ENCODE measurements at regions not wholly inside any gene's neighbourhood (a gene's known extent, or its start where the extent isn't known, plus 50 kb on each side); places are given as distances from the start of the nearest gene placed in this dataset.

DNA sequence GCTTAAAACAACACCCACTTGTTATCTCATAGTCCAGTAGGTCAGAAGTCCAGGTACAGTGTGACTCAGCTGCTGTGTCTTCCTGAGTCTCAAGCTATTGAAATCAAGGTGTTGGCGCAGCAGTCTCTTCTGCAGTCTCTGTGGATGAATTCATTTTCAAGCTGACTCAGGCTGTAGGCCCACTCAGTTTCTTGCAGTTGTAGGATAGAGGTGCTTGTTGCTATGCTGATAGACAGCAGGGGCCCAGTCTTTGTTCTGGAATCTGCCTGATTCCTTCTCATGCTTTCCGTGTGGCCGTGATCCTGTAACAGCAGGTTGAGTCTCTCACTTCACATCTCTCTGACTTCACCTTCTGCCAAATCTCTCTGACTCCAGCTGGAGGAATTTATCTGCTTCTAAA, 400.4 kb upstream of the POM121L12 start:
- no peak overlapping the region for H3K18ac ChIP-seq (ENCODE audit: low read depth, low read length)
- no peak overlapping the region for H2AK5ac ChIP-seq (ENCODE audit: low read depth, low read length)
- H2BK20ac ChIP-seq (ENCODE audit: low read depth, low read length), result no peak overlapping the region
- peaks cover 11% of the 10 kb centered on the region for H3K9me3 ChIP-seq (ENCODE audit: control insufficient read depth, insufficient read depth, low read length)
- H3K9me1 ChIP-seq (ENCODE audit: insufficient read depth, low read length), result no peaks in the 10 kb centered on the region
- BruUV-seq (replicated peaks), result no TSS peak
- DNase-seq, result no peak
- H3K56ac ChIP-seq (ENCODE audit: extremely low read depth, insufficient read depth, low read length), result no peak overlapping the region
- in situ Hi-C loops (cut with MboI; ENCODE audit: low sequenced_read_pairs), result no loop called here
- H3K4me3 ChIP-seq (ENCODE audit: insufficient read depth, low read depth, low read length), result no peak overlapping the region
- H3K27ac ChIP-seq (ENCODE audit: insufficient read depth, low read length), result no peak overlapping the region
- intact Hi-C loops (cut with micrococcal nuclease), result no loop called here
- H4K91ac ChIP-seq (ENCODE audit: insufficient read depth, low read depth, low read length), result no peak overlapping the region
- H2BK5ac ChIP-seq (ENCODE audit: low read depth, low read length, poor library complexity, severe bottlenecking), result no peak overlapping the region
- no peak overlapping the region for H3K14ac ChIP-seq (replicated peaks; ENCODE audit: low read depth, low read length)
- TF ChIP-seq, protein P1, sequence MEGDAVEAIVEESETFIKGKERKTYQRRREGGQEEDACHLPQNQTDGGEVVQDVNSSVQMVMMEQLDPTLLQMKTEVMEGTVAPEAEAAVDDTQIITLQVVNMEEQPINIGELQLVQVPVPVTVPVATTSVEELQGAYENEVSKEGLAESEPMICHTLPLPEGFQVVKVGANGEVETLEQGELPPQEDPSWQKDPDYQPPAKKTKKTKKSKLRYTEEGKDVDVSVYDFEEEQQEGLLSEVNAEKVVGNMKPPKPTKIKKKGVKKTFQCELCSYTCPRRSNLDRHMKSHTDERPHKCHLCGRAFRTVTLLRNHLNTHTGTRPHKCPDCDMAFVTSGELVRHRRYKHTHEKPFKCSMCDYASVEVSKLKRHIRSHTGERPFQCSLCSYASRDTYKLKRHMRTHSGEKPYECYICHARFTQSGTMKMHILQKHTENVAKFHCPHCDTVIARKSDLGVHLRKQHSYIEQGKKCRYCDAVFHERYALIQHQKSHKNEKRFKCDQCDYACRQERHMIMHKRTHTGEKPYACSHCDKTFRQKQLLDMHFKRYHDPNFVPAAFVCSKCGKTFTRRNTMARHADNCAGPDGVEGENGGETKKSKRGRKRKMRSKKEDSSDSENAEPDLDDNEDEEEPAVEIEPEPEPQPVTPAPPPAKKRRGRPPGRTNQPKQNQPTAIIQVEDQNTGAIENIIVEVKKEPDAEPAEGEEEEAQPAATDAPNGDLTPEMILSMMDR (conservative IDR thresholded peaks at IDR 0.05; ENCODE audit: low read depth, low read length), result no peak
- no peak for TF ChIP-seq SMC3 (IDR thresholded peaks at IDR 0.05; ENCODE audit: low read depth, low read length)
- no peak for TF ChIP-seq RFX5 (IDR thresholded peaks at IDR 0.05; ENCODE audit: low read depth, low read length)
- TF ChIP-seq ELK1 (IDR thresholded peaks at IDR 0.05; ENCODE audit: borderline replicate concordance, low read depth, low read length), result no peak
- TF ChIP-seq RCOR1 (IDR thresholded peaks at IDR 0.05; ENCODE audit: insufficient replicate concordance, low read length), result no peak
- TF ChIP-seq MAZ (IDR thresholded peaks at IDR 0.05; ENCODE audit: borderline replicate concordance, low read depth, low read length), result no peak
- no peak for TF ChIP-seq USF2 (IDR thresholded peaks at IDR 0.05; ENCODE audit: low read depth, low read length)
- no peak for TF ChIP-seq CHD1 (IDR thresholded peaks at IDR 0.05; ENCODE audit: low read depth, low read length)
- no peak for TF ChIP-seq FOS (IDR thresholded peaks at IDR 0.05; ENCODE audit: low read depth, low read length)
- no peak for TF ChIP-seq POLR2A (IDR thresholded peaks at IDR 0.05; ENCODE audit: low read depth, low read length)
- TF ChIP-seq CEBPB (IDR thresholded peaks at IDR 0.05; ENCODE audit: low read depth, low read length), result no peak
- TF ChIP-seq NFE2L2 (IDR thresholded peaks at IDR 0.05; ENCODE audit: low read depth, low read length), result no peak
- TF ChIP-seq MXI1 (IDR thresholded peaks at IDR 0.05; ENCODE audit: borderline replicate concordance, low read depth, low read length), result no peak
- TF ChIP-seq BHLHE40 (IDR thresholded peaks at IDR 0.05; ENCODE audit: low read depth, low read length), result no peak
- H4K8ac ChIP-seq (ENCODE audit: low read depth in 2 of 2, low read length in 2 of 2), result no peak overlapping the region
- no peak overlapping the region for H4K5ac ChIP-seq (ENCODE audit: low read depth, low read length)
- no peaks in the 10 kb centered on the region for H3K4me1 ChIP-seq (ENCODE audit: control insufficient read depth, insufficient read depth, low read length)
- dilution Hi-C loops (cut with HindIII; ENCODE audit: low sequenced_read_pairs, unreplicated experiment), result no loop called here
- no peak overlapping the region for H2AK9ac ChIP-seq (replicated peaks; ENCODE audit: low read depth, low read length, poor library complexity)
- POLR2A ChIA-PET (ENCODE audit: unreplicated experiment), result no interaction called here
- H2AFZ ChIP-seq (replicated peaks; ENCODE audit: low read length, poor library complexity), result no peak overlapping the region
- no CpG with 5 or more reads among the region's 3 CpGs for WGBS, 2 experiments (ENCODE audit: extremely low coverage in 2 of 2, insufficient read length in 1 of 2)
- H3K4ac ChIP-seq (ENCODE audit: low read depth, low read length), result no peak overlapping the region
- no peak overlapping the region for H3K9ac ChIP-seq (ENCODE audit: low read depth, low read length)
- CTCF ChIA-PET, result no interaction called here
- H3K79me1 ChIP-seq (ENCODE audit: low read depth in 1 of 2, low read length in 2 of 2), result no peaks in the 10 kb centered on the region
- ATAC-seq (ENCODE audit: low read depth), result no peak
- H3K23ac ChIP-seq (ENCODE audit: low read depth, low read length), result no peak overlapping the region
- H3K4me2 ChIP-seq (ENCODE audit: low read depth, low read length), result no peak overlapping the region
- no peaks in the 10 kb centered on the region for H4K20me1 ChIP-seq (ENCODE audit: insufficient read depth, low read length)
- no peaks in the 10 kb centered on the region for H3K27me3 ChIP-seq (ENCODE audit: control insufficient read depth, insufficient read depth, low read length)
- H2BK120ac ChIP-seq (ENCODE audit: low read depth, low read length), result no peak overlapping the region
- no peak overlapping the region for H2BK15ac ChIP-seq (ENCODE audit: low read depth, low read length)
- H3K36me3 ChIP-seq (ENCODE audit: control insufficient read depth, insufficient read depth, low read length), result no peaks in the 10 kb centered on the region
